HG03025 (cell line): ENCODE measurements at regions not wholly inside any gene's neighbourhood (a gene's known extent, or its start where the extent isn't known, plus 50 kb on each side); places are given as distances from the start of the nearest gene placed in this dataset.

Experiments
- ATAC-seq: cut with Tn5 transposase; IDR thresholded peaks from one replicate; pipeline ENCODE4 v1.9.1; 2021; ENCODE audit warnings: mild to moderate bottlenecking, moderate library complexity; ENCODE audit not compliant: unreplicated experiment, low FRiP score

- ATAC-seq, result no peak
These were observed 217.6 kb downstream of the ARRDC4 start for GRCh38 chr15:98177966-98178592.

- ATAC-seq, result no peak
These were observed 218.4 kb downstream of the ARRDC4 start for GRCh38 chr15:98178861-98179260.

- no peak for ATAC-seq
These were observed 227.0 kb downstream of the ARRDC4 start for GRCh38 chr15:98187549-98187948.

- ATAC-seq, result no peak
These were observed 230.4 kb downstream of the ARRDC4 start for GRCh38 chr15:98190914-98191313.

- ATAC-seq, result no peak
These were observed 235.3 kb downstream of the ARRDC4 start for GRCh38 chr15:98195796-98196195.

- ATAC-seq, result no peak
These were observed 235.9 kb downstream of the ARRDC4 start for GRCh38 chr15:98196371-98196770.

GRCh38 chr15:98202256-98202655 is 241.8 kb downstream of the ARRDC4 start:
- no peak for ATAC-seq

GRCh38 chr15:98203872-98204660 is 243.6 kb downstream of the ARRDC4 start:
- ATAC-seq, result no peak

GRCh38 chr15:98207928-98208327 is 247.4 kb downstream of the ARRDC4 start:
- ATAC-seq, result no peak

GRCh38 chr15:98213346-98213979 is 253.0 kb downstream of the ARRDC4 start:
- no peak for ATAC-seq

- ATAC-seq, result no peak
These were observed 255.7 kb downstream of the ARRDC4 start for GRCh38 chr15:98216166-98216565.

GRCh38 chr15:98217356-98217755 is 256.9 kb downstream of the ARRDC4 start:
- no peak for ATAC-seq

GRCh38 chr15:98221144-98221543 is 260.6 kb downstream of the ARRDC4 start:
- no peak for ATAC-seq

GRCh38 chr15:98221577-98221976 is 261.1 kb downstream of the ARRDC4 start:
- ATAC-seq, result no peak

GRCh38 chr15:98226149-98226548 is 265.6 kb downstream of the ARRDC4 start:
- ATAC-seq, result no peak

- no peak for ATAC-seq
These were observed 266.1 kb downstream of the ARRDC4 start for GRCh38 chr15:98226578-98226977.

- no peak for ATAC-seq
These were observed 268.3 kb downstream of the ARRDC4 start for GRCh38 chr15:98228846-98229245.

- no peak for ATAC-seq
These were observed 270.5 kb downstream of the ARRDC4 start for GRCh38 chr15:98230975-98231374.

- ATAC-seq, result no peak
These were observed 271.4 kb downstream of the ARRDC4 start for GRCh38 chr15:98231696-98232440.

GRCh38 chr15:98232761-98233160 is 272.3 kb downstream of the ARRDC4 start:
- ATAC-seq, result no peak

- ATAC-seq, result no peak
These were observed 273.4 kb downstream of the ARRDC4 start for GRCh38 chr15:98233873-98234272.
